ENCODE measurements at regions not wholly inside any gene's neighbourhood (a gene's known extent, or its start where the extent isn't known, plus 50 kb on each side); places are given as distances from the start of the nearest gene placed in this dataset.
"Not testable (repeated sequence)": the region's sequence is repeated elsewhere in the genome, so short reads cannot be mapped to it uniquely, and the experiment has no call there.

- H3K27ac ChIP-seq = no peak overlapping the region
- DNase-seq (ENCODE audit: low read depth, low spot score) = peak; percentile 66
These were observed 285.6 kb upstream of the ID4 start for GRCh38 chr6:19551611-19552010.

- H3K27ac ChIP-seq = no peak overlapping the region
- DNase-seq (ENCODE audit: low read depth, low spot score) = no peak
These were observed 285.1 kb upstream of the ID4 start for GRCh38 chr6:19552076-19552475.

GRCh38 chr6:19552588-19552987, 284.6 kb upstream of the ID4 start:
- no peak for DNase-seq (ENCODE audit: low read depth, low spot score)
- H3K27ac ChIP-seq = no peak overlapping the region

- no peak for DNase-seq (ENCODE audit: low read depth, low spot score)
- no peak overlapping the region for H3K27ac ChIP-seq
These were observed 282.6 kb upstream of the ID4 start for GRCh38 chr6:19554356-19555225.

GRCh38 chr6:19557191-19557590, 280.0 kb upstream of the ID4 start:
- no peak for DNase-seq (ENCODE audit: low read depth, low spot score)

GRCh38 chr6:19558201-19558600, 279.0 kb upstream of the ID4 start:
- H3K27ac ChIP-seq = no peak overlapping the region
- no peak for DNase-seq (ENCODE audit: low read depth, low spot score)

More at GRCh38 chr6:19557191-19557590, 280.0 kb upstream of the ID4 start:
- H3K27ac ChIP-seq = no peak overlapping the region

- no peak overlapping the region for H3K27ac ChIP-seq
- no peak for DNase-seq (ENCODE audit: low read depth, low spot score)
These were observed 278.2 kb upstream of the ID4 start for GRCh38 chr6:19558934-19559333.

- DNase-seq (ENCODE audit: low read depth, low spot score) = no peak
- H3K27ac ChIP-seq = no peak overlapping the region
These were observed 274.7 kb upstream of the ID4 start for GRCh38 chr6:19562468-19562867.

GRCh38 chr6:19569563-19569962, 267.6 kb upstream of the ID4 start:
- no peak for DNase-seq (ENCODE audit: low read depth, low spot score)
- no peak overlapping the region for H3K27ac ChIP-seq

- DNase-seq (ENCODE audit: low read depth, low spot score) = no peak
- H3K27ac ChIP-seq = no peak overlapping the region
These were observed 266.0 kb upstream of the ID4 start for GRCh38 chr6:19571176-19571575.

- no peak overlapping the region for H3K27ac ChIP-seq
- DNase-seq (ENCODE audit: low read depth, low spot score) = no peak
These were observed 258.7 kb upstream of the ID4 start for GRCh38 chr6:19578481-19578880.

- DNase-seq (ENCODE audit: low read depth, low spot score); H3K27ac ChIP-seq: not testable (repeated sequence)
These were observed 253.0 kb upstream of the ID4 start for GRCh38 chr6:19584207-19584606.

GRCh38 chr6:19587238-19587942, 249.8 kb upstream of the ID4 start:
- DNase-seq (ENCODE audit: low read depth, low spot score) = no peak
- no peak overlapping the region for H3K27ac ChIP-seq

GRCh38 chr6:19590501-19591131, 246.6 kb upstream of the ID4 start:
- DNase-seq (ENCODE audit: low read depth, low spot score) = no peak
- H3K27ac ChIP-seq = no peak overlapping the region

- DNase-seq (ENCODE audit: low read depth, low spot score) = no peak
- H3K27ac ChIP-seq = no peak overlapping the region
These were observed 239.3 kb upstream of the ID4 start for GRCh38 chr6:19597809-19598320.

GRCh38 chr6:19599796-19600464, 237.2 kb upstream of the ID4 start:
- DNase-seq (ENCODE audit: low read depth, low spot score) = no peak
- H3K27ac ChIP-seq = no peak overlapping the region

- no peak overlapping the region for H3K27ac ChIP-seq
- DNase-seq (ENCODE audit: low read depth, low spot score) = no peak
These were observed 234.6 kb upstream of the ID4 start for GRCh38 chr6:19602434-19603013.

- no peak overlapping the region for H3K27ac ChIP-seq
- DNase-seq (ENCODE audit: low read depth, low spot score) = no peak
These were observed 233.4 kb upstream of the ID4 start for GRCh38 chr6:19603721-19604120.

- no peak for DNase-seq (ENCODE audit: low read depth, low spot score)
- no peak overlapping the region for H3K27ac ChIP-seq
These were observed 231.5 kb upstream of the ID4 start for GRCh38 chr6:19605624-19606023.

GRCh38 chr6:19608546-19608945, 228.6 kb upstream of the ID4 start:
- no peak overlapping the region for H3K27ac ChIP-seq
- no peak for DNase-seq (ENCODE audit: low read depth, low spot score)

Measured in epithelial cell of prostate (primary cell).